AG10803 (cell line): ENCODE measurements at regions not wholly inside any gene's neighbourhood (a gene's known extent, or its start where the extent isn't known, plus 50 kb on each side); places are given as distances from the start of the nearest gene placed in this dataset.

Source experiments
- DNase-seq: peaks from one replicate; pipeline ENCODE4 v3.0.0; 2010; ENCODE audit warnings: low read depth
- H3K4me3 ChIP-seq: 2 replicates; pipeline ENCODE4 v1.5.1; 2011; ENCODE audit warnings: mild to moderate bottlenecking, low read length, control low read depth
- CTCF ChIP-seq: conservative IDR thresholded peaks from 2 replicates; pipeline ENCODE4 v1.5.1; 2011; ENCODE audit warnings: mild to moderate bottlenecking, low read length, control low read depth, inconsistent platforms

- H3K4me3 ChIP-seq: no peak overlapping the region
- no peak for DNase-seq
- no peak for TF ChIP-seq CTCF
Observed at GRCh38 chr5:91282210-91282609, 100.9 kb downstream of the ARRDC3 start.

- TF ChIP-seq CTCF: no peak
- H3K4me3 ChIP-seq: peak overlapping the region; percentile 69
- DNase-seq: peak; percentile 96
Observed at GRCh38 chr5:91281401-91281800, 101.7 kb downstream of the ARRDC3 start.

- TF ChIP-seq CTCF: peak; percentile 28
- peak; percentile 98 for DNase-seq
- peak overlapping the region; percentile 69 for H3K4me3 ChIP-seq
Observed at GRCh38 chr5:91280362-91281269, 102.5 kb downstream of the ARRDC3 start.

GRCh38 chr5:91277840-91278239 is 105.3 kb downstream of the ARRDC3 start:
- no peak for TF ChIP-seq CTCF

GRCh38 chr5:91277093-91277626 is 106.0 kb downstream of the ARRDC3 start:
- no peak overlapping the region for H3K4me3 ChIP-seq
- peak; percentile 21 for DNase-seq
- no peak for TF ChIP-seq CTCF

More at GRCh38 chr5:91277840-91278239, 105.3 kb downstream of the ARRDC3 start:
- DNase-seq: no peak
- no peak overlapping the region for H3K4me3 ChIP-seq

GRCh38 chr5:91272858-91273257 is 110.3 kb downstream of the ARRDC3 start:
- TF ChIP-seq CTCF: no peak
- peak; percentile 52 for DNase-seq
- H3K4me3 ChIP-seq: no peak overlapping the region

- no peak for DNase-seq
- no peak overlapping the region for H3K4me3 ChIP-seq
- TF ChIP-seq CTCF: no peak
Observed at GRCh38 chr5:91271999-91272398, 111.1 kb downstream of the ARRDC3 start.
